Astrocyte of the spinal cord (primary cell): ENCODE measurements at regions not wholly inside any gene's neighbourhood (a gene's known extent, or its start where the extent isn't known, plus 50 kb on each side); places are given as distances from the start of the nearest gene placed in this dataset.

Source experiments
- DNase-seq: peaks from one replicate; pipeline ENCODE4 v3.0.0; 2011; ENCODE audit warnings: low read depth, low spot score
- H3K4me3 ChIP-seq: 2 replicates; pipeline ENCODE4 v1.5.1; 2011; ENCODE audit warnings: low read depth, mild to moderate bottlenecking, low read length, moderate library complexity
- CTCF ChIP-seq: IDR thresholded peaks from 2 replicates; pipeline ENCODE4 v1.5.1; 2012; ENCODE audit warnings: low read depth, mild to moderate bottlenecking, low read length, inconsistent platforms
- in situ Hi-C: cut with HindIII; loops from 2 replicates; pipeline ENCODE4 v1.10.0; 2017; ENCODE audit warnings: low sequenced_read_pairs

GRCh38 chr10:27451054-27451453, 53.0 kb upstream of the RAB18 start:
- no peak overlapping the region for H3K4me3 ChIP-seq
- no peak for TF ChIP-seq CTCF
- in situ Hi-C loops, result no loop called here
- DNase-seq, result no peak

GRCh38 chr10:27450225-27450624, 53.9 kb upstream of the RAB18 start:
- in situ Hi-C loops, result no loop called here
- no peak for DNase-seq
- no peak overlapping the region for H3K4me3 ChIP-seq
- TF ChIP-seq CTCF, result no peak

- no peak overlapping the region for H3K4me3 ChIP-seq
- in situ Hi-C loops, result no loop called here
- no peak for TF ChIP-seq CTCF
- no peak for DNase-seq
These were observed 54.5 kb upstream of the RAB18 start for GRCh38 chr10:27449571-27449970.

- H3K4me3 ChIP-seq, result no peak overlapping the region
- peak; percentile 48 for DNase-seq
- in situ Hi-C loops, result no loop called here
- no peak for TF ChIP-seq CTCF
These were observed 55.2 kb upstream of the RAB18 start for GRCh38 chr10:27448921-27449320.

- in situ Hi-C loops, result no loop called here
- H3K4me3 ChIP-seq, result no peak overlapping the region
- DNase-seq, result no peak
- no peak for TF ChIP-seq CTCF
These were observed 56.6 kb upstream of the RAB18 start for GRCh38 chr10:27447540-27447939.

GRCh38 chr10:27446091-27446918, 57.8 kb upstream of the RAB18 start:
- in situ Hi-C loops, result no loop called here
- H3K4me3 ChIP-seq, result no peak overlapping the region
- DNase-seq, result peak; percentile 48
- TF ChIP-seq CTCF, result peak; percentile 47
